Keratinocyte (primary cell): ENCODE measurements at regions not wholly inside any gene's neighbourhood (a gene's known extent, or its start where the extent isn't known, plus 50 kb on each side); places are given as distances from the start of the nearest gene placed in this dataset.

Source experiments
- EZH2 ChIP-seq: IDR thresholded peaks from one replicate; pipeline ENCODE4 v1.6.1; 2012; ENCODE audit warnings: inconsistent platforms, mild to moderate bottlenecking, low read length, moderate library complexity
- TF ChIP-seq, protein P1 (sequence below), 3 experiments: IDR thresholded peaks in 1 of 3; conservative IDR thresholded peaks in 1 of 3; optimal IDR thresholded peaks in 1 of 3; 2 replicates in 2 of 3; 3 replicates in 1 of 3; pipeline versions ENCODE3 to v1.5.1; 2011; ENCODE audit warnings: low read length in 3 of 3, mild to moderate bottlenecking in 3 of 3, moderate library complexity in 2 of 3, control low read depth in 1 of 3, inconsistent platforms in 1 of 3; ENCODE audit not compliant: insufficient read depth in 2 of 3; ENCODE audit errors: extremely low read depth in 1 of 3

DNA sequence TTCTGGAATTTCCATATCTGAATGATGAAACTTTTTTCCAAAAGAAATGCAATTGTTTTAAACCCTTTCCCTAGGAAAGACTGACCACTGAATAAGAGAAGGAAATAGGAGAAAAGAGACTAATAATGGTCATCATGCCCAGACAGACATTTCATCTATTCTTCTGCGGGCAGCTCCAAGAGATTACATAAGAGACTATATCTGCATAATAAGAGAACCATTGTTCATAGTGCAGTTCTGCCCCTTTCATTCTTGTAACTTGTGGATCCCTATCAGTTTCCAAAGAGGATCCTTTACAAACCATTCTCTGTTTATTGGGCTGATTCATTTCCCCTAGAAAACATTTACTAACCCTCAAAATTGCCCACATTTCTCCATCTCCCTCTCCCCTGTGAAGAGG is 197.8 kb downstream of the FSCB start:
- TF ChIP-seq EZH2 = no peak
- TF ChIP-seq, protein P1, sequence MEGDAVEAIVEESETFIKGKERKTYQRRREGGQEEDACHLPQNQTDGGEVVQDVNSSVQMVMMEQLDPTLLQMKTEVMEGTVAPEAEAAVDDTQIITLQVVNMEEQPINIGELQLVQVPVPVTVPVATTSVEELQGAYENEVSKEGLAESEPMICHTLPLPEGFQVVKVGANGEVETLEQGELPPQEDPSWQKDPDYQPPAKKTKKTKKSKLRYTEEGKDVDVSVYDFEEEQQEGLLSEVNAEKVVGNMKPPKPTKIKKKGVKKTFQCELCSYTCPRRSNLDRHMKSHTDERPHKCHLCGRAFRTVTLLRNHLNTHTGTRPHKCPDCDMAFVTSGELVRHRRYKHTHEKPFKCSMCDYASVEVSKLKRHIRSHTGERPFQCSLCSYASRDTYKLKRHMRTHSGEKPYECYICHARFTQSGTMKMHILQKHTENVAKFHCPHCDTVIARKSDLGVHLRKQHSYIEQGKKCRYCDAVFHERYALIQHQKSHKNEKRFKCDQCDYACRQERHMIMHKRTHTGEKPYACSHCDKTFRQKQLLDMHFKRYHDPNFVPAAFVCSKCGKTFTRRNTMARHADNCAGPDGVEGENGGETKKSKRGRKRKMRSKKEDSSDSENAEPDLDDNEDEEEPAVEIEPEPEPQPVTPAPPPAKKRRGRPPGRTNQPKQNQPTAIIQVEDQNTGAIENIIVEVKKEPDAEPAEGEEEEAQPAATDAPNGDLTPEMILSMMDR (optimal IDR thresholded peaks at IDR 0.05 in 1 of 3, IDR thresholded peaks at IDR 0.05 in 1 of 3, conservative IDR thresholded peaks at IDR 0.05 in 1 of 3; ENCODE audit: extremely low read depth in 1 of 3, insufficient read depth in 2 of 3, low read length in 3 of 3) = no peak
